Neural progenitor cell (in vitro differentiated cells): ENCODE measurements at regions not wholly inside any gene's neighbourhood (a gene's known extent, or its start where the extent isn't known, plus 50 kb on each side); places are given as distances from the start of the nearest gene placed in this dataset.

Experiments
- EZH2phosphoT487 ChIP-seq: fragments of 200-600 bp; sonication (generic); IDR thresholded peaks from 2 replicates; pipeline ENCODE4 v1.6.1; 2017; ENCODE audit warnings: antibody characterized with exemption
- TF ChIP-seq, protein P1 (sequence below): fragments of 200-600 bp; sonication (generic); IDR thresholded peaks from 2 replicates; pipeline ENCODE4 v1.5.1; 2017; ENCODE audit warnings: antibody characterized with exemption, mild to moderate bottlenecking

DNA sequence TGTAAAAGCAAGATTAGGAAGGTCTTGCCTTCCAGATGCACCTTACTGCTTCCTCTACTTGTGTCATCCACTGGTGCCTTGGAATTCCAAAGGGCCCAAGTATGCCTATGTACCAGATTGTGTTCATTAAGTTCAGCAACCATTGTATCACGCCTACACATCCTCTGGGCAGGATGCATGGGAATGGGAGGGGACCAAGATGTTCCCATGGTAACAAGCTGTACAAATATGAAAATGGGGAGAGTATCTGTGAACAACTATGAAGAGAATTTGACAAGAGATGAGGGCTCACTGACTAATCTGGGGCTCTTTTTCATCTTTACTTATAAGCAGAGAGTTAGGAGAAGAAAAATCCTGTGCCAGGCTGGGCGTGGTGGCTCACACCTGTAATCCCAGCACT lies 137.8 kb upstream of the MAP1B start:
- TF ChIP-seq, protein P1, sequence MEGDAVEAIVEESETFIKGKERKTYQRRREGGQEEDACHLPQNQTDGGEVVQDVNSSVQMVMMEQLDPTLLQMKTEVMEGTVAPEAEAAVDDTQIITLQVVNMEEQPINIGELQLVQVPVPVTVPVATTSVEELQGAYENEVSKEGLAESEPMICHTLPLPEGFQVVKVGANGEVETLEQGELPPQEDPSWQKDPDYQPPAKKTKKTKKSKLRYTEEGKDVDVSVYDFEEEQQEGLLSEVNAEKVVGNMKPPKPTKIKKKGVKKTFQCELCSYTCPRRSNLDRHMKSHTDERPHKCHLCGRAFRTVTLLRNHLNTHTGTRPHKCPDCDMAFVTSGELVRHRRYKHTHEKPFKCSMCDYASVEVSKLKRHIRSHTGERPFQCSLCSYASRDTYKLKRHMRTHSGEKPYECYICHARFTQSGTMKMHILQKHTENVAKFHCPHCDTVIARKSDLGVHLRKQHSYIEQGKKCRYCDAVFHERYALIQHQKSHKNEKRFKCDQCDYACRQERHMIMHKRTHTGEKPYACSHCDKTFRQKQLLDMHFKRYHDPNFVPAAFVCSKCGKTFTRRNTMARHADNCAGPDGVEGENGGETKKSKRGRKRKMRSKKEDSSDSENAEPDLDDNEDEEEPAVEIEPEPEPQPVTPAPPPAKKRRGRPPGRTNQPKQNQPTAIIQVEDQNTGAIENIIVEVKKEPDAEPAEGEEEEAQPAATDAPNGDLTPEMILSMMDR = no peak
- TF ChIP-seq EZH2phosphoT487 = no peak
